RCC 7860 (cell line): ENCODE measurements at regions not wholly inside any gene's neighbourhood (a gene's known extent, or its start where the extent isn't known, plus 50 kb on each side); places are given as distances from the start of the nearest gene placed in this dataset.

Experiments used
- DNase-seq: peaks from one replicate; pipeline ENCODE4 v3.0.0-alpha.2; 2015; ENCODE audit warnings: low spot score
- FAIRE-seq: peaks from 2 replicates; lab custom pipeline; 2012; peaks lifted over from hg19 to GRCh38; lab: Jason Lieb, UNC

DNA sequence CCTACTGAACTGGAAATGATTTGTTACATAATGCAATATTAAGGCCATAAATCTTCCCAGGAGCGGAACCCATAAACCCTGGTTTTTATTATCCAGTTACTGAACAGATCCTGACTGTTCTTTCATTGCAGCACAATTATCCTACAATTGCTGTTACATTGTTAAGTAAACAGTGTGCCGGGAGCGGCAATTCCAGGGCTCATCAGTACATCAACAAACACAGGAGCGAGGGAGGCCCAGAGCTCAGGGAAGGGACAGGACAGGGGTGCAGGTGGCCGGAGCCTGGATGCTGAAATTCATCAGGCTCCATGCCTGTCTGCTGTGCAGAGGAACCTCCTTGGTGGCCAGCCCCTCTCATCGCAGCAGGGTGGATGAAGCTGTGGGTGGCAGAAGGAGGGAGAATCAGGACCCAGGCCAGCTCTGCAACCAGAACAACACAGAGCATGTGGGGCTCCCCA lies 544.7 kb downstream of the NPHP4 start:
- no peak for DNase-seq
- no peak for FAIRE-seq

DNA sequence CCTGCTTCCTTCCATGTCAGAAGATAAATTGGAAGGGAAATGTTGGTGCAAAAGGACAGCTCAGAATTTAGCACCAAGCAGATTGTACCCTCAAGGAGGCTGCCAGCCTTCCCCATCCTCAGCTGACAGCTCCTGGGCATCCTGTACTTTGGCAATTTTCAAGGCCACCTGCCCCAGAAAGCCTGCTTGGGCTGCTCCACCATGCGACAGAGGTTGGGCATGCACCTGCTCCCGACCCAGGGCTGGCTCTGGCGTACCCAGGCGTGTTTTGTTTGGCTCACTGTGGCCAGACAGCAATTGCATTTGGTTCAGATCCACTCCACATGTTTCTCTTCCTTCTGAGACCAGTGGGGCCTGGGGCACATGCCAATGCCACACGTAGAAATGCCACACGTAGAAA lies 547.8 kb downstream of the NPHP4 start:
- DNase-seq (no peak), FAIRE-seq (no peak)

DNA sequence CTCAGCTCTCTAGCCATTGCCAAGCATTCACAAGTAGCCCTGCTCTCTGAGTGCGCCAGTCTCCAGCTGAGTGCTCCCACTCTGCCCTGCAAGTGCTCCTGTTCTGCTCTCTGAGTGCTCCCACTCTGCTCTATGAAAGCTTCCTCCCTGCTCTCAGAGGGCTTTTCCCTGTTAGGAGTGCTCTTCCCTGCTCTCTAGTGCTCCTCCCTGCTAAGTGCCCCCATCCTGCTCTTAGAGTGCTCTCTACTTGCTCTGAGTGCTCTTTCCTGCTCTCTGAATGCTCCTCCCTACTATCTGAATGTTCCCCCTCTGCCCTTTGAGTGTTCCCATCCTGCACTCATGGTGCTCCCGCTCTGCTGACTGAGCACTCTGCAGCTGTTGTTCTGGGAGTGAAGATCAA lies 555.4 kb downstream of the NPHP4 start:
- DNase-seq (no peak), FAIRE-seq (no peak)

DNA sequence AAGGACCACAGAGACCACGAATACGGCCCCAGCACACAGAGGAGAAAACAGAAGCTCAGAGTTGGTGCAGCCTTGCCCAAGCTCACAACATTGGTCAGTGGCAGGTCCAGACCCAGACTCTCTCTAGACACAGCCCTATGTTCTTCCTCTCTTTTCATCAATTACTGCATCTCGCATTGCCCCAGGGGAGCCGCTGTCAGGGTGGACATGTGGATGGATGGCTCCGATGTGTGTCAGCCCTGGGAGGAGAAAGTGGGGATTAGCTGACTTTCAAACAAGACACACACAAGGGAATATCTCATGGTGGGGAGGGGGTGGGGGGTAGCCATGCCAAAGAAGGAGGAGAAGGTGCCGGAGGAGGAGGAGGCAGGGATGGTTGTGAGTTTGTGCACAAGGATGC lies 556.8 kb downstream of the NPHP4 start:
- FAIRE-seq: no peak
- no peak for DNase-seq

DNA sequence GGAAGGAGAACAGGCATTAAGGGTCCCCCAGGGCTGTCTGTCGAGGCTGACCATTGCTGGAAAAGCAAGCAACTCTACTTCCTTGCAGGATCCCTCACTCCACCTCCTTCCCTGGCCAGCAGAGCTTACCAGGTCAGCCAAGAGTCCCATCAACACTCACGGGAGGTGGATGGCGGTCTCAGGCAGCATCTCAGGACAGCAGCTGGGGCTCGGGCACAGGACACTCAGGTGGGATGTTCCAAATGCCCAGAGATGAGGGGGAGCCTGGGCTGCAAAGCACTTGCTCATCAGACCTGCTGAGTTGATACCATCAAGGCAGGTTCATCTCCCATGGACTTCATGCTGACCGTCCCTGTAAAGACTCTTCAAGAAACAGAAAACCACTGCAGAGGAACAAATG lies 559.8 kb downstream of the NPHP4 start:
- FAIRE-seq: no peak
- no peak for DNase-seq

DNA sequence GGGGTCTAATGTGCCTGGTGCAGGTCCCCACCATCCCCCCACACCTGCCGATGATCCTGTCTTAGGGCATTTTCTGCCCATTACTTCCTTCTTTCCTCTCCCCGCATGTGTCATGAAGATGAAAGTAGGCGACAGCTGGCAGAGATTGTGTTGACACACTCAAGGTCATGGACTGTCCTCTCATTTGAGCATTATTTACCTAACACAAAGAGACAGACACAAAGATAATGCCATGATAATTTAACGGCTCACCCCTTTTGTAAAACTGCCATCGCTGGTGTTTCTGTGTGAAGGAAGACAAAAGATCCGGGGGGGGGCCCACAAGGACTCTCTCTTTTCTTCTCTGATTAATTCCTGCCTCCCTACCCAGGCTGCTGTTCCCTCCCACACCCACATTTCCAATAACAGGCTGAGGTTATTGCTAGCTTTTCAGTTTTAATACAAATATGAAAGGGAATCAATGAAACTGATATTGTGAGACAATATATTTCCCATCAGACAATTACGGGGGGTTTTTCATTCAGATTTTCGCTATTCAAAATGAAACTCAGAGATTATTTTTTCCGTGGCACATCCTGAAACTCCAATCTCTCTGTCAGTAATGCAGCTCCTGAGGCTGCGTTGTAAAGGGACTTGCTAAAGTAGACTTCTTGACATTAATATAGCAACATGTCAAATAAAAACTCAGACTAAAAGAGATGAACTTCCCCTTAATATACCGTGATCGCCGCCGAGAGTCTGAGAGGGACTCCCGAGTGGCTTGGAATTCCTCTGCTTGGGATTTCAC lies 561.1 kb downstream of the NPHP4 start:
- DNase-seq (no peak), FAIRE-seq (no peak)

DNA sequence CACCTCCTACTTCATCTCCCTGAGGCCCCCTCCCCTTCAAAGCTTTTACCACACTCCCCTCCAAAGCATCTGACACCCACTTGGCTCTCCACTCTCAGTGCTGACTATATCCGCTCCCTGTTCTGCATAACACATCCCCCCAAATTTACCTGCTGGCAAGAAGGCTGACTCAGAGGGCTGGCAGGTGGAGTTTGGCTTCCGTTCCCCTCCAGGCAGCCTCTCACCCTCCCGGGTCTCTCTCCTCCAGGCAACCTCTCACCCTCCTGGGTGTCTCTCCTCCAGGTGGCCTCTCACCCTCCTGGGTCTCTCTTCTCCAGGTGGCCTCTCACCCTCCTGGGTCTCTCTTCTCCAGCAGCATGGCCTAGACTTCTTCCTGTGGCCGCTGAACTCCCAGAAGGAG lies 562.1 kb downstream of the NPHP4 start:
- FAIRE-seq: no peak

DNA sequence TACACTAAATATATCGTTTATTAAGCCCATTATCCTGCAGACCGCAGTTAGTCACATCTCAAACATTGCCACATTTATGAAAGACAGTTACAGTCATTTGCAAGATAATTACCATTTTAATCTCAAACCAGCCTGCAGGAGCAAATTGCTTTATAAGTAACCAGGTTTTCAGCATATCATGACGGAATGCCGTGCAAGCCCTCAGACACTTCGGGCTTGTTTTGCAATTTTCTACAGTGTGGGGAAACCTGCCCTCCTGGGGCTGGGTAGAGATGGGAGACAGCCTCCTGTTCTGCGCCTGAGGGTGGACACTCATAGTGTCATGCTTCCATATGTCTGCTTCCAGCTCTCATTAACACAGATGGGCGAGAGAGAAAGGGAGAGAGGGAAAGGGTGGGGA lies 563.9 kb downstream of the NPHP4 start:
- no peak for FAIRE-seq
- DNase-seq: no peak

More for the DNA sequence above, 562.1 kb downstream of the NPHP4 start:
- DNase-seq: no peak

DNA sequence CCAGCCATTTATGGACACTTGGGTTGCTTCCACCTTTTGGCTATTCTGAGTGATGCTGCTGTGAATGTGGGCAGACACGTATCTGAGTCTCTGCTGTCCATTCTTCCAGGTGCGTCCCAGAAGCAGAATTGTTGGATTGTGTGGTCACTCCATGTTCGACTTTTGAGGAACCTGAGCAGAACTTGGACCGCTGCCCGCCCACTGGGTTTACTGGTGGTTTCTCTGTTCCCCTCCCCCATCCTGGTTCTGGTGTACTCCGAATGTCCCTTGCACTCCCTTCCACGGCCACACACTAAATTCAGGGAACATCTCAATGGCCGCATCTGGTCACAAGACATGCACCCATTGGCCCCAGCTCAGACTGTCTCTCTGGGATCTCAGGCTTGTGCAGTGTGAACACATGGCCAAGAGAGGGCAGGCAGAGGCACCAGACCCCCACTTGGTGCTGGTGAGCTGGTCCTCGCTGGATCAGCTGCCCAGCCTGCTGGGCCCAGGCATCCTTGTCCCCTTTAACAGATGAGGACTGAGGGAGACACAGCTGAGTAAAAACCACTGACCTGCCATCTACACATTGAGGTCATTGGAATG lies 565.1 kb downstream of the NPHP4 start:
- FAIRE-seq: no peak
- DNase-seq: no peak

DNA sequence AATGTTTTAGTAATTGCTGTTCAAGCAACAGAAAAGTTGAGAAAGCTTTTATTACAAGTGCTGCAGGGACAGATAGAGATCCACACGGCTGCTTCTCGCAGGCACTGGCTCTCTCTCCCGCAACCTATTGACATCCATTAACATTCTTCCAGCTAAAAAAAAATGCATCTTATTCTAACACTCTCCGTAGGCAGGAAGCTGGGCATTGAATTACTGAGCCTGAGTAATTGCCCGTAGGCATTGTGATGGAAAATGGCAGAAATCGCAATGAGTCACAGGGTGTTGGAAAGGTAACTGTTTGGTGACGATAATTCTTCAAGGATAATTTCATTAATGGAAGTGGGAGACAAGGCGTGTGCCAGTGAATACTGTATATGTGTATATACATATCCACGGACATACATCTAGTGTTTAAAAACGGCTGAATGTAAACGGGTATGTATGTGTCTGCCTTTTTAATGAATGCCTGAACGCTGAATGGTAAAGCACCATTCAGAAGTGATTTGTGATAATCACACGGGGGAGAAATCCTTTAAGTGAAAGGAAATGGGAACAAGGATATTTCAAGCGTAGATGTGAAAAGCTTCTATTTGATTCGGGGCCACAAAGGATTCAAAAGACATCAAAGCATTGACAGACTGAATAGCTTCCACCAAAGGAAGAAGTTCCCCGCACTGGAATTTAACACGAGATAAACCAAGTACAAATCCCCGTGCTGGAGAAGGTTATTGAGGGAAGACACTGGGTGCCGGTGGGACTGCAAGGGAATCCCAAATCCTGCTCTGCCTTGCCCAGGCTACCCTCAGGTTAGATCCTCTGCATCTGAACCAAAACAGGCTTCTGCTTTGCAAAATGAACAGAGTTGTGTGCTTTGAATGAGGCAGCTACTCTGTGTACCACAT lies 567.2 kb downstream of the NPHP4 start:
- no peak for FAIRE-seq
- no peak for DNase-seq

DNA sequence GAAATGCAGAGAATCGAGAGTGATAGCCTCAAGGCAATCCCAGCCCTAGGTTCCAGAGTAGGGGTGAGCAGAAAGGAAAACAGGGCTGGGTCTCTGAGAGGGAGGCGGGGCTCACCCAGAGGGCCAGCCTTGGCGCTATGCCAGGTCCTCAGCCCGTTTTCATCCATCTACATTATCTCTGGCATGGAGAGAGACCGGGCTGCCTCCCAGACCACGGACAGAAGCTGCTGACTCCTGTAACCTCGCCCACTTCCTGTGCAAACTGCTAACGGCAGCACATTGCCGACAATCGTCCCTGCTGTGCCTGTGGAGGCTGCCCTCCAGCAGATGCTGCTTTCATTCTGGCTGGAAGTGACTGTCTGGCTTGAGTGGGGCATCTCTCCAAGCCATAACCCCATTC lies 569.1 kb downstream of the NPHP4 start:
- DNase-seq (no peak), FAIRE-seq (no peak)

DNA sequence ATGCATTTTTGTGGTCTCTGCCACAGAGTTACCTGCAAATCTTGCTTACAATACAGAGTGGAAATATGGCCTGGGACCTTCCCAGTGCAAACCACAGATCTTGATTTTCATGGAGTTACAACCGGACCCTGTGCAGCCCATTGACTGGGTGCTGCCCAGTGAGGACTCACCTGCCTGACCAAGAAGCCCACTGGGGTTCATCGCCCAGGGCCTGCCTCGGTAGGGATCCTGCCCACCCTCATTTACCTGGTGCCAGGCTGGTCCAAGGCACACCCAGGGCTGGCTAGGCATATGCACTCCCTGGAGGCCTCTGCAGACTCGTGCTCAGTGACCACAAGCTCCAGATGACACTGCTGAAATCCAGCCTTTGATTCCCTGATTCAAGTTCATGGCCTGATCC lies 572.7 kb downstream of the NPHP4 start:
- no peak for DNase-seq
- FAIRE-seq: no peak

DNA sequence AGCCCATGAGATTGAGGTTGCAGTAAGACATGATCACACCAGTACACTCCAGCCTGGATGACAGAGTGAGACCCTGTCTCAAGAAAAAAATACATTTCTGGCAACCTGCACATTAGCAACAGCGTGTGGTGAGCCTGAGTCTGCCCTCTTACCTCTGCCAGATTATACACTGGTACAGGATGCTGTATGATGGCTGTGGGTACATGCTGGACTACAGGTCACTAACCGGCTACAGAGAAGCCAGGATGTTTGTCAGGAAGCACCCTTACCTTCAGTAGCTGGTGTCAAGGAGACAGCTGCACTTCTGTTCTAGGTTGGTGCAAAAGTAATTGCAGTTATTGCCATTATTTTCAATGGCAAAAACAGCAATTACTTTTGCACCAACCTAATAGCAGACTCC lies 575.7 kb downstream of the NPHP4 start:
- FAIRE-seq (no peak), DNase-seq (no peak)

DNA sequence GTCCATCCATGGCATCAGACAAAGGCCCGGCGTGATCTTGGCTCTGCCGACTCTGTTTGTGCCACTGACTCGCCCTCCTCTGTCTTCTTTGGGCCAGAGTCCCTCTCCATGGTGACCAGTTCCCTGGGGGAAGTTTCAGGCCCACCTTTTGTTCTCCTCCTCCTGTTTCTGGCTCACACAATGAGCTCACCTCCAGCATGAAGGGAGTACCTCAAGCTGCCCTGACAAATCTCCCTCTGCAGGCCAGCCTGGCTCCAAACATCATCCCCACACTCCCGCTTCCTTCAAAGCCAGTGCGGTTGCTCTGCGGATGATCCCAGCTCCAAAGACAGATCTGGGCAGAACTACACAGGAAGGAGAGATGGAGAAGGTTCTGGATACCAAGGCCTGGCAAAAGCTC lies 576.6 kb downstream of the NPHP4 start:
- no peak for FAIRE-seq
- no peak for DNase-seq

DNA sequence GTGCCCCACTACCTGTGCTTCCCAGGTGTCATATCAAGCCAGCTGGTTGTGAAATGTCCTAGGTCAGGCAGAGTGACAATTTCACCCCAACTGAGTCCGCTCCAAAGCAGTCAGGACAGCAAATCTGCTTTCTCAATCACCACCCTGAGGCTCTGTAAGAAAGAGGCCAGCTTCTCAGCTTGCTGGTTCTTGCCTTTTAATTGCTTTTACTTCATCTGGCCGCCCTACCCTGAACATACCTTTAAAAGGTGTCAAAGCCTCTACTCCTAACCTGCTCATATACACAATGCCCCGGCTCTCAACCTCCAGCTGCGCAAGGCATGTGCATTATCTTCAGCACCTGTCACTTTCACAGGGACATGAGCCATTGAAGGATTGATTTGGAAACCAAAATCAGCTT lies 581.6 kb downstream of the NPHP4 start:
- DNase-seq: no peak
- FAIRE-seq: no peak

DNA sequence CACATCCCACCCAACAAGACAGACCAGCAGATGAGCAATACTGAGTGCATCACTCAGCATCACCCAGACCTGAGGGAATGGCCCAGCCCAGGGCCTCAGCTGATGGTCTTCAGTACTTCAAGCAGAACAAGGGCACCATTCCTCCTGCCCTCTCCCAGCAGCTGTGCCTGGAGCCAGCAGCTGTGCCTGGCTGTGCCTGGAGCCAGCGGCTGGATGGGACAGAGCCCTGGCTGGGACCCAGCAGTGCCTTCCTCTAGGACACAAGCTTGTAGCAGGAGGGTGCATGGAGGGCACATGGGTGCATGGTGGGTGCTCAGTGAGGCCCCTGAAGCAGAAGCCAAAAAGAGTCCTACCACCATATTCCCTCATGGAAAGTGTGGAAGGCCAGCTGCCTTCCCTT lies 583.8 kb downstream of the NPHP4 start:
- no peak for DNase-seq
- no peak for FAIRE-seq

DNA sequence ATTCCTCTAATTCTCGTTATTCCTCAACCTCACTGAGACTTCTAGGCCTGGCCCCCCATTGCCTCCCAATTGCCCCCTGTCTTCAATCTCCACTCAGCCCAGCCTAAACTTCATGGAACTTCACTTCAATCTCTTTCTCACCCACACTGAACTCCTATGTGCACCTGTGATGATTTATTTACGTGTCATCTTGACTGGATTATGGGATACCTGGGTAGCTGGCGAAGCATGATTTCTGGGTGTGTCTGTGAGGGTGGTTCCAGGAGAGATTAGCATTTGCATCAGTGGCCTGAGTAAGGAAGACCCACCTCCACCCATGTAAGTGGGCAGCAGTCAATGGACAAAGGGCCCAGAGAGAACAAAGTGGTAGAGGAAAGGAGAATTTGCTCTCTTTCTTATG lies 587.0 kb downstream of the NPHP4 start:
- no peak for DNase-seq
- no peak for FAIRE-seq

DNA sequence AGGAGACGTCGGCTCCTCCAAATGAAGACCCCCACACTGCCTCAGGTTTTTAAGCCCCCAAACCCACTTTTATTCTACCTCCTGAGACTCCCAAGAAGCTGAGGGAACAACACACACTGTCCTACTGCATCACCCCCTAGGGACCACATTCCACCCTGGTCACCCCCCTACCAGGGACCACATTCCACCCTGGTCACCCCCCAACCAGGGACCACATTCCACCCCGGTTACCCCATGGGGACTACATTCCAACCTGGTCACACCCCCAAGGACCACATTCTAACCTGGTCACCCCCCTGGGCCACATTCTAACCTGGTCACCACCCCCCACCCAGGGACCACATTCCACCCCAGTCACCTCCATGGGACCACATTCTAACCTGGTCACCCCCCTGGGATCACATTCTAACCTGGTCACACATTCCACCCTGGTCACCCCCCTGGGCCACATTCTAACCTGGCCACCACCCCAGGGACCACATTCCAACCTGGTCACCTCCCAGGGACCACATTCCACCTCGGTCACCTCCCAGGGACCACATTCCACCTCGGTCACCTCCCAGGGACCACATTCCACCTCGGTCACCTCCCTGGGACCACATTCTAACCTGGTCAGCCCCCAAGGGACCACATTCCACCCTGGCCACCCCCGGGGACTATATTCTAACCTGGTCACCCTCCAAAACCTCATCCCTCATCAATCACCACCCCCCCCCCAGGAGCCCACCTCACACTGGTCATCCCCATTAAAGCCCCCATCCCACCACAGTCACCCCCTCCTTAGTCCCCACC lies 587.6 kb downstream of the NPHP4 start:
- DNase-seq: peak; percentile 19
- FAIRE-seq: no peak

DNA sequence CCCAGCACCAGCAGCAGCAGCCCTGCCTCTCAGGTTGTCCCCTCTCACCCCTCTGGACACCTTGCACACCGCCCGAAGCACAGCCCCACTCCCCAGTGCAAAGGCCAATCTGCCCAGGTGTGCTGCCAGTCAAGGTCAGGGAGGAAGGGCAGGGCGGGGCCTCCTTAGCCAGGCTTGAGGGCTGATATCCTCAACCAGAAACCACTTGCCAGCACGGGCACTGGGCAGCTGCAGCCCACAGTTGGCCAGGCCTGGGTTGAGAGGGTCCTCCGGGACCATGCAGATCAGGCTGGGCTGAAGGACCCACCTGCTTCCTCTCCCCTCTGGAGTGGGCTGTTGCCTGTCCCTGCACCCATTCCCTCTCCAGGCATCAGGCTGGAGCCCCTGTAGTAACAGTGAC lies 588.3 kb downstream of the NPHP4 start:
- FAIRE-seq: no peak
- DNase-seq: no peak

DNA sequence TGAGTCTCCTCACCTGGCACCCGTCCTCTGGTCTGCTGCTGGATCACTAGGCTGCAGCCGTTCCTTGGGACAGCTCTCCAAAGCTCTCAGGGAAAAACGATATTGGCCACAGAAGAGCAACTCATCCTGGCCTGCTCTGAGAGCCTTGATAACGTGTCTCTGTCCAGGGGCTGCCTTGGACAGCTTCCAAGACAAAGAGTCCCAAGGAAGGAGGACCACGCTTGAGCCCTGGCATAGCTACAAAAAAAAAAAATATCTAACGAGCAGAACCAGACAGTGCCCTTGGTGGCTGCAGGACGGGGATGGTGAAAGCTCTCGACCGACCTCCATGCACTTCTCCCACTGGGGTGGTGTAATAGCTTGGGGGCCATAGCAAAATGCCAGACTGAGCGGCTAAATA lies 589.6 kb downstream of the NPHP4 start:
- FAIRE-seq (no peak), DNase-seq (no peak)

DNA sequence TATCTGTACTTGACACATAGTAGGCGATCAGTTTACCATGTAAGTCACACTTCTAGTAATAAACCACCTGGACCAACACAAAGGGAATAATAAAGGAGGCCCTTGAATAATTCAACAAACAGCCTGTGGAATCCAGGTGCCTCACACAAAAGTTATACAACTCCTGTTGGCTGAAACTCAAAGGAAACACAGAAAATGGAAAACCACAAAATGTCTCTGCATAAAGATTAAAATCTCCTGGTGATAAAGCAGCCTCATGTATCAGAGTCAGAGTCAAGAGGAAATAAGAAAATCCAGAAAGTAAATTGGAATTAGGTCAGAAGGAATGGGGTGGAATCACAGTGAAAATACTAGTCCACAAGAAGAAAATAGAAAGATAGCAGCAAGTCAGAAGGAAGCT lies 592.5 kb downstream of the NPHP4 start:
- no peak for FAIRE-seq
- DNase-seq: no peak
